COLO668 (cell line): ENCODE measurements at regions not wholly inside any gene's neighbourhood (a gene's known extent, or its start where the extent isn't known, plus 50 kb on each side); places are given as distances from the start of the nearest gene placed in this dataset.

ENCODE experiments used
- DNase-seq: peaks from one replicate; lab custom pipeline; 2025; ENCODE audit not compliant: unreplicated experiment; lab: John Stamatoyannopoulos, UW

GRCh38 chr5:162323466-162323865 lies 255.9 kb downstream of the GABRG2 start:
- no peak for DNase-seq

- DNase-seq: no peak
Observed at GRCh38 chr5:162324328-162324727, 256.8 kb downstream of the GABRG2 start.

GRCh38 chr5:162325143-162325727 lies 257.7 kb downstream of the GABRG2 start:
- DNase-seq: no peak

- no peak for DNase-seq
Observed at GRCh38 chr5:162334944-162335343, 267.4 kb downstream of the GABRG2 start.

GRCh38 chr5:162360373-162360931 lies 292.9 kb downstream of the GABRG2 start:
- DNase-seq: no peak

GRCh38 chr5:162372256-162372655 lies 304.7 kb downstream of the GABRG2 start:
- no peak for DNase-seq

GRCh38 chr5:162377895-162378294 lies 310.3 kb downstream of the GABRG2 start:
- DNase-seq: no peak

GRCh38 chr5:162382839-162383238 lies 315.3 kb downstream of the GABRG2 start:
- no peak for DNase-seq

GRCh38 chr5:162384225-162384624 lies 316.7 kb downstream of the GABRG2 start:
- DNase-seq: no peak

GRCh38 chr5:162391833-162392232 lies 324.3 kb downstream of the GABRG2 start:
- DNase-seq: no peak

GRCh38 chr5:162392336-162392735 lies 324.8 kb downstream of the GABRG2 start:
- no peak for DNase-seq

GRCh38 chr5:162393534-162393933 lies 326.0 kb downstream of the GABRG2 start:
- DNase-seq: no peak

- DNase-seq: no peak
Observed at GRCh38 chr5:162407614-162408013, 340.0 kb downstream of the GABRG2 start.

- DNase-seq: no peak
Observed at GRCh38 chr5:162410365-162410764, 342.8 kb downstream of the GABRG2 start.

- DNase-seq: no peak
Observed at GRCh38 chr5:162429142-162429541, 361.6 kb downstream of the GABRG2 start.

- DNase-seq: no peak
Observed at GRCh38 chr5:162434281-162434680, 366.7 kb downstream of the GABRG2 start.

GRCh38 chr5:162436055-162436454 lies 368.5 kb downstream of the GABRG2 start:
- no peak for DNase-seq

- no peak for DNase-seq
Observed at GRCh38 chr5:162444129-162444762, 376.7 kb downstream of the GABRG2 start.

- no peak for DNase-seq
Observed at GRCh38 chr5:162456086-162456485, 388.5 kb downstream of the GABRG2 start.

- DNase-seq: no peak
Observed at GRCh38 chr5:162466011-162466410, 398.4 kb downstream of the GABRG2 start.

GRCh38 chr5:162473041-162473714 lies 405.6 kb downstream of the GABRG2 start:
- no peak for DNase-seq

- no peak for DNase-seq
Observed at GRCh38 chr5:162474239-162474638, 406.7 kb downstream of the GABRG2 start.
